Activated CD8-positive, alpha-beta memory T cell treated with anti-CD3 and anti-CD28 coated beads, Interleukin-2, amount 50 U/mL, for 4 hours (primary cell): ENCODE measurements at regions not wholly inside any gene's neighbourhood (a gene's known extent, or its start where the extent isn't known, plus 50 kb on each side); places are given as distances from the start of the nearest gene placed in this dataset.

Experiments used
- DNase-seq: peaks from one replicate; pipeline ENCODE4 v3.0.0-alpha.2; 2020

DNA sequence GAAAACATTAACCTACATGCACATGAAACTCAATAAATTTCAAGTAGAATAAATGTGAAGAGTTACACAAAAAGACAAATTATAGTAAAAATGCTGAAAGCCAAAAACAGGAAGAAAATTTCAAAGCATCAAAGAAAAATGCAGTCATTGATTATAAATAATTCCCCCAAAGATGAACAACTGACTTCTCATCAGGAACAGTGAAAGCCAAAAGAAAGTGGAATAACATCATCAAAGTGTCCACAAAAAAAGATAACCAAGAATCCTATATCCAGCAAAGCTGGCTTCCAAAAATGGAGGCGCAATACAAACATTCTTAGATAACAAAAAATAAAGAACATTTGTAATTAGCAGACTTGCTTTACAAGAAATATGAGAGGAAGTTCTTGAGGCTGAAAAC is 161.6 kb downstream of the CMPK2 start:
- DNase-seq: no peak

DNA sequence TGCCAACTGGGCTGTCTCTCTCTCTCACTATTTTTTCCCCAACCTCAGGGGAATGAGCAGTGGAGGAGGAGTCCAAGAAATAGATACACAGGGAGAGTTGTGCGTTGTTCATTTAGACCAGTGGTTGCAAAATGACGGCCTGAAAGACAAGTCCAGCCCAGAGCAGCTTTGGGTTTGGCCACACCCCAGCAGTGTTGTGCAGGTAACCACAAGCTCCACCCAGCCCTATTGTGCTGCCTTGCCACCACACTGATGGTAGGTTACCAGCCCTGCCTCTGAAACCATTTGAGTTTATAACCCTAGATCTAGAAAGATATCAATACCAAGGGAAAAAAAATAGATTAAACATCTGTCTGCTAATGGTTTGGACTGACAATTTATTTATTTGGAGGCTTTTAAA is 144.3 kb downstream of the CMPK2 start:
- DNase-seq: no peak

DNA sequence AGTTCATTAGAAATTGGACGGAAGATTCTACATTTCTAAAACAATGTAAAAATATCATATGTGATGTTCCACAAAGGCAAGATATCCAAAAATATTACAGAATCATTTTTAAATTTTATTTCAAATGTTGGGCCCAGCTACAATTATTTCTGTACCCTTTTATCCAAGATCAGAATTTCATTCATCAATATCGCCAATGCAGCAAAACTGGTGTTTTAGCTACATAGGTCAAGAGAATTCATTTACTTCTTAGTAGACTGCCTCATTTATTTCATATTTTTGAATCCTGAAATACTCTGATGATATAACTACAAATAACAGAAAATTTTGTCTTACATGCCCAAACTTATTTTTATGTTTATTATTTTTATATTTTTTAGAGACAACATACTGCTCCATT is 143.1 kb downstream of the CMPK2 start:
- no peak for DNase-seq

DNA sequence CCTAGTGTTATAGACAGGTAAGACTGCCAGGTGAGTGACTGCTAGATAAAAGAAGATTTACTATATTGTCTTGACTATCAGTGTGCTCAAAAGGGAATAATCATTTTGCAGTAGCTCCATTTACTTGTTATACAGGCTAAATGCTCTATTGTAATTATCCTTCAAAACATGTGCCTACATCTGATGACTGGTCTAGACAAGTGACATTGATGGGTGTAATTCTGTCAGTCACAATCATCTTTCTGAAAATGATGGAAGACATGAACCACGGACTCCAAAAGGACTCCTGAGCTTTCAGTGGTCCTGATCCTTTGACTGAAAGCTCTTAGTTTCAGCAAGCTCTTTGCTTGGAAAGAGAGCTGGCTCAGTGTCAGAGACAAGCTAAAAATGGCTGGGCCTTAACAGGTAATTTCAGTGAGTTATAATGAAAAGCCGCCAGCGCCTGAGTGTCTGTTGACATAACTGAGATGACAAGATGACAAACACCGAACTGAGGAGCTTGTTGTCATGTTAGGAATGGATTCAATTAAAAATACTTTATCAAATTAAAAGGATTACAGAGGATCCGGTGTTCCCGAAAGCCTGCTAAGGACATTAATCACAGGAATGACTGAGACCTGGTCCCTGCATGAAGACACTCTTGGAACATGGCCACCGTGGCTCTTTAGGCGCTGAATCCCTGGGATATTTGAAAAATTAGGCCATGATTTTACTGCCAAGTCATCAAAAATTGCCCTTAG is 141.7 kb downstream of the CMPK2 start:
- no peak for DNase-seq

DNA sequence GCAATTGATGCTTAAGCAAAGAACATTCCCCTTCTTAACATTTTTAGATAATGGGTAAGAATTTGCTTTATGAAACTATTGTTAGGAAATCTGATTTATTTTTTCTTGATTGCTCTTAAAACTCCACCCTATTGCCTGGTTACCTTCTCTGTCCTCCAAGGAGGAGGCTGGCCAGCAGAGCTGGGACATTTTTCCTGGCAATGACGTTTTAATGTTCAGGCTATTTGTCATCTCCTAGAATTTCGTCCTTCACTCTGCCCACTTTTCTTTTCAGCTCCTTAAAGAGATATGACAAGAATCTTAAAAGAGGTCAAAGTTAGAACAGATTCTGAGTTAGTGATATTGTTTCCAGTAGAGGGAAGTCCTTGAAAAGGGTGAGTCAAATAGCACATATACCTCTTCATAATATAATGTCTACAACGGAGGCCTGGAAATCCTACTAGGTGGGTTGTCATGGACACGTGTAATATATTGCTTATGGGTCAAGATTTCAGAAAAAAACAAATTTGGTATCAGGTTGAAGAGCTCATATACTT is 141.0 kb downstream of the CMPK2 start:
- DNase-seq: no peak

GRCh38 chr2:6728156-6728555 is 137.6 kb downstream of the CMPK2 start:
- no peak for DNase-seq

DNA sequence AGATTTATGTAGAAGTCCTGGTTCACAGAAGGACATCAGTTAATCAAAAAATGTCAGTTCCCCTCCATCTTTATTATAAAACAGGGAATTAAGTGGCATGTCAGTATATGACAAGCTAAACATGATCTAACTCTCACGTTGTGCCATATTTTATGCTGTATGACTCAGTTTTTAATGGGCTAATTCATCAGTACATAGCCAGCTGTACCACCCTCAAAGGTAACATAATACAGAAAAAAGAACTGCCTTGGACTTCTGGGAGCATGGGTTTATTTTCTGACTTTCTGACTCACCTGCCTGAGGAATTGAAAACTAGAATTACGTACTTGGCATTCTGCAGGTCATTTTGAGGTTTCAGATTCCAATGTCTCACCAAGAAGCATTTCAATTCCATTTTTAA is 135.7 kb downstream of the CMPK2 start:
- no peak for DNase-seq

DNA sequence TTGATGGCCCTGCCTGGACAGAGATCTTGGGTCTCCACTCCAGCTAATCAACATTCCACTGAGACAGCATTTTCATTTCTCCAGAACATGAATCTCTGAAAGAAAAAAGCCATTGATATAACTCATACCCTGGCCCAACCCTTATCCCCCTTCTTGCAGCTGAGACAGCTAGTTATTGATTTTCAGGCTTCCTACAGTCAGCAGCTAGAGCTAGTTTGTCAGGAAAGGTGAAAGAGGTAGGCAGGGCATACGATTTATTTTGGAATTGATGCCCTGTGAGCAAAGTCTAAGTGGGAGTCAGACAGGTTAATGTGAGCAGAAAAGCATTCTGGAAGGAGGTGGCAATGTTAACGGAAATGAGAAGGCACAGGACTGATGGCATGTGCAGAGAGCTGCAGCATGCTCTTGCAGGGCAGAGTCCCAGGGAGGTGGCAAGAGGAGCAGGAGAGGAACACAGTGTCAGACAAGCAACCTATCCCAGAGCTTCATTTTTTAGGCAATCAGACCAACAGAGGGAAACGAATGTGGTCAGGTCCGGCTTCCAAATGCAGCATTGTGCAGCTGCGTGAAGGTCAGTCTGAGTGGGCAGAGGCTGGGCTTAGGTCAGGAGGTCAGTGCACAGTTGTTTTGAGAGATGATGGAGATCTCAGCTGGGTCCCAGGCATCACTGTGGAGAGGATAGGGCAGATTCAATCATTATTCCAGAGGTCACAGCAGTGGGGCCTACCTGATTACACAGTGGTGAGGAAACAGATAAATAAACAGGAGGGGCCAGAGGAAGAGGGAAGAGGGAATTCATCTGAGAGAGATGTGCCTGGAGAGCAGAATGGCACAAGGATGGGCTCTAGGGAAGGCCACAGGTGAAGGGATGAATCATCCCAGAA is 134.8 kb downstream of the CMPK2 start:
- DNase-seq: no peak

DNA sequence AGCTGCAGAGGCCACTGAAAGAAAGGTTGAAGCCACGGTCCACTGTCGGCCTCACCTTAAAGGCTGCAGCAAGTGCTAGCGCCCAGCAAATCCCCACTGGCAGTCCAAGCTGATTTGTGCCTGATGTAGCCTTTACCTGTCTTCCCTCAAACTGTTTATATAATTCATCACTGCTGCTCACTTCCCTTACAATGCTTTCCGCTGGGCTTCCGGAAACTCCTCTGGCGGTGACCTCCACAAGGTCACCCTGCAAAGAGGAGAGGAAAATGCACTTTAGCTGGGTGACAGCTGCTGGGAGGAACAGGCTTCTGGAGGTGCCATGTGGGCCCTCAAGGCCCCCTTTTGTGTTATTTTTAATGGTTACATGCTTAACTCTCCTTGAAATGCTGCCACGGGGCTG is 126.2 kb downstream of the CMPK2 start:
- no peak for DNase-seq

- no peak for DNase-seq
These were observed 124.5 kb downstream of the CMPK2 start for GRCh38 chr2:6741229-6741628.

DNA sequence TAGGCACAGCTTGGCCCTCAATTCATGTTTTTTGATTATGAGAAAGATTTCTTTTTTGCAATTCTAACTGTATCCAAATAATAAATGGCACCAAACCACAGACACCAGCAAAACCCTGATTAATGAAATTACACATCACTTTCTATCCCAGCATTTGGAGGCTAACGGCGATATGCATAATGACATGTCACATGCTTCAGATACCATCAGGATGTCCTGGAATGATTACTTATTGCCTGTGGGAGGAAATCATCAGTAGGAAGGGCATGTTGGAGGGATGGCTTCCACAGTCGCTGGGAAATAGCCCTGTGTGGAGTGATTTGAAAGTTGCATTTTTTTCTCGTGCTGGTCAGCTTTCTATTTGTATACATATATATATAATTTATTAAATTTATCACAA is 121.7 kb downstream of the CMPK2 start:
- DNase-seq: no peak

- DNase-seq: no peak
These were observed 118.3 kb downstream of the CMPK2 start for GRCh38 chr2:6747433-6747832.

DNA sequence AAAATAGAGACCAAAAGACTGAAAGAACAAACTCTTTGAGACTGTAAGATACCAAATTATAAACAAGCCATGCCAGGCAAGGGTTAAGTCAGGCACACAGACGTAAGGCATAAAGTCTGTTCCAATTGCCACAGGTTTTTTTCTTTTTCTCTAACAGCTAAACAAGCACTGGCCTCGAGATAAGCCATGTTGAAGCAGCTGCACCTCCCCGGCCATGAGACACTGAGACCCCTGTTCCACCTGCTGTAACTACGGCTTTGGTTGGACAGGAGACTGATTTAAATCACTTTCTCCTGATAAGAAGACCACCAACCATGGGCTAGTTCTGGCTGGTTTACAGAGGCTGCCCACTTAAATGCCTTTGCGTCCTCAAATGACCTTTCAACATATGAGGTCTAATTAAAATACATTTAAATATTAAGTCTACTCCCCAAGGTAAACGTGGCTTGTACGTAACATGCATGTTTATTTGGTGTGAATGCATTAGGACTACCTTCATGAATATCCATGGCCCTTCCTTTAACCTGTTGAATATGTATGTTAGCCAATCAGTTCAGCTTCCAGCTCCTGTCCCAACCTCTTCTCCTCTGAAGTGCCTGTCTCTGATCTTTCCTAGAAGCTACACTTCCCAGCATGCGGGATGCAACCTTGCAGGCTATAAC is 117.2 kb downstream of the CMPK2 start:
- DNase-seq: no peak

DNA sequence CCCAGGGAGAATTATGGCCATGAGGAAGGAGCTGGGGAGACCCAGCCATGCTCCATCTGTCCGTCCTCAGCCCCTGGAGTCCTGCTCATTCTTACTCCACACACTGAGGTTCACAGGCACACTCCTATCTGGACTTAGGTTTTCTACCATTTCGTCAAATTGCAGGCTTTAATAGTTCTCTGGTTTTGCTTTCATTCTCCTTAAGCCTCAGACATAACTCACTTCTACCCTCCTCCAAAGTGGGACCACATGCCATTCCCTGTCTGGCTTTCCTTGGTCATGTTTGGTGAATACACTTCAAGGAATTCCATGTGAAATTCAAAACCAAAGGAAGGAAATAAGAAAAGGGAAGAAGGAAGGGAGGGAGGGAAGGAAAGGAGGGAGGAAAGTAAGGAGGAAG is 115.7 kb downstream of the CMPK2 start:
- no peak for DNase-seq

DNA sequence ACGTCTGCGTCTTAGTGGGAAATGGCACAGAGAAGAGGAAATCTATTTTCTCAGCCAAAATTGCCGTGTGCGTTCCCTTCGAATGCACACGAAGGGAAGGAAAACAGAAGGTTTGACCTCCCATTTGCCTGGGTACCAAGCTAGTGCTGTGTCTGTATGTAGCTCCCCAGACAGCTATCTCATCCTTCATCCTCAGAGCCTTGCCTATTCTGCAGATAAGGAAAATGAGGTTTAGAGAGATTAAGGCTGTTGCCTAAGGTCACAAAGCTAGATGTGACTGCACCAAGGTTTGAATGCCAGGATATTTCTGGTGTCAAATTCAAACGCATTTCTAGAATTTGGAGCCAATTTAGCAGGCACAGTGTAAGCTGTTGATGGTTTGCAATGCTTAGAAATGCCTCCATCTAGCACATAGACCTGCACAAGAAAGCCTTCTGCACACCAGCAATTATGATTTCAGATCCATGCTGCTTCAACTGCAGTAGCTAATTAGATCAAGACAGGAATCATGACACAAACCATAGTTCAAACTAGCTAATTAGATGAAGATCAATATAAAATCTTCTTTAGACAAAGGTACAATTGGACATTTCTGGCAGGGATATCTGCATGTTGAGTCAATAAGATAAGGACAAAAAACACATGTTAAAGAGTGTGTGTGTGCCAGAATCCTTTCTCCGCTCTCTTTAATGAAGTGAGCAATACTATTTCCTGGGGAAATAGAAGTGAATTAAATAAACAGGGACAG is 115.1 kb downstream of the CMPK2 start:
- DNase-seq: no peak

GRCh38 chr2:6754419-6754818 is 111.3 kb downstream of the CMPK2 start:
- DNase-seq: no peak

GRCh38 chr2:6755456-6755855 is 110.3 kb downstream of the CMPK2 start:
- no peak for DNase-seq

DNA sequence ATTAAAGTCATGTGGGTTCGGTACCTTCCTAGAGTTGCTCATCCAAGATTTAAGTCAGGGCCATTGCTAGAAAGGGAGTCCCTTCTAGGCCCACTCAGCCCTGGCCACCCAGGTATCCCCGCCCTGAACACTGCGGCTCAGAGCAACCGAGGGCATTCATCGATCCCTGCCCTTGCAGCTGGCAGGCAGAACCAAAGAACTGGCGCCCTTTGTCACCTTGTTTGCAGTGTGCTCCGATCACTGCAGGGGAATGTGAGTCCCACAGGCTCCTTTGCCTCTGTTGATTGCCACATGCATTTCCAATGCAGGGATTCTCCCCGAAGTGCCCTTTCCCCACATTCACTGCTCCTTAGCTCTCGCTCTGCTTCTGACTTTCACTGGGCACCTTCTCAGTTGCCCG is 108.5 kb downstream of the CMPK2 start:
- no peak for DNase-seq

GRCh38 chr2:6759689-6760088 is 106.0 kb downstream of the CMPK2 start:
- DNase-seq: no peak

- no peak for DNase-seq
These were observed 105.6 kb downstream of the CMPK2 start for GRCh38 chr2:6760132-6760531.

- no peak for DNase-seq
These were observed 100.6 kb downstream of the CMPK2 start for GRCh38 chr2:6764968-6765723.

DNA sequence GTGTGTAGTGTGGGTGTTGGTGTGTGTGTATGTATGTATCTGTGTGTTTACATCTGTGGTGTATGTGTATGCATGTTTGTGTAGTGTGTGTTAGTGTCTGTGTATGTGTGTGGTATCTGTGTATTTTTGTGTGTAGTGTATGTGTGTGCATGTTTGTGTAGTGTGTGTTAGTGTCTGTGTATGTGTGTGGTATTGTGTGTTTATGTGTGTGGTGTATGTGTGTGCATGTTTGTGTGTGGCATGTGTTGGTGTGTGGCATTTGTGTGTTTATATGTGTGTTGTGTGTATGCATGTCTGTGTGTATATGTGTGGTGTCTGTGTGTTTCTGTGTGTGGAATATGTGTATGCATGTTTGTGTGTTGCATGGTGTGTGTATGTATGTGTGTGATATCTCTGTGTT is 96.4 kb downstream of the CMPK2 start:
- no peak for DNase-seq
